ENCODE measurements at regions not wholly inside any gene's neighbourhood (a gene's known extent, or its start where the extent isn't known, plus 50 kb on each side); places are given as distances from the start of the nearest gene placed in this dataset.

GRCh38 chr6:126198631-126199030 lies 141.3 kb upstream of the CENPW start:
- no peak overlapping the region for H3K27ac ChIP-seq
- TF ChIP-seq CTCF (IDR thresholded peaks at IDR 0.05) (no peak), POLR2A (IDR thresholded peaks at IDR 0.05) (no peak)
- H3K4me3 ChIP-seq, result no peak overlapping the region
- ATAC-seq (no peak), DNase-seq (no peak)
- H3K4me1 ChIP-seq, result no peaks in the 10 kb centered on the region
- H3K9me3 ChIP-seq, result no peaks in the 10 kb centered on the region
- 58 to 63% (median 62%) methylated on average over 2 of the region's 2 CpGs for WGBS, 4 donors
- no peaks in the 10 kb centered on the region for H3K27me3 ChIP-seq
- no peaks in the 10 kb centered on the region for H3K36me3 ChIP-seq
- intact Hi-C loops (cut with DNase I), result no loop called here

DNA sequence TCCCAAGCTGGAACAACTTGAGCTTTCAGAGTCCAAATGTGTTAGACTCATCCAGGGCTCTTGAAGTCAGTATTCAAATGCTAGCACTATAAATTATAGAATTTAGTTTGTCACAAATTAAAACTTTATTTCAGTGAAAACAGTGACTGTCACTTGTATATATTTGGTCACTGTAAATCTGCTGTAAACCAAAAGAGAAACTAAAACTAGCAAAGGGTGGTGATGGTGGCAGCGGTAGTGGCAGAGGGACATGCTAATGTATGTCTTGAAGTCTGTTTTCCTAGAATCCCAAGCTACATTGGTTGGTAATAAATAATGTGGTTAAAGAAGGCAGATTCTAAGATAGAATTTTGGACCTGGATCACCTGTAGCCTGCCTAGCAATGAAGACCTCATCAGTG lies 140.4 kb upstream of the CENPW start:
- Histone ChIP-seq H3K9me3 (no peaks in the 10 kb centered on the region), H3K36me3 (no peaks in the 10 kb centered on the region), H3K27me3 (no peaks in the 10 kb centered on the region), H3K4me1 (no peaks in the 10 kb centered on the region), H3K4me3 (no peak overlapping the region), H3K27ac (no peak overlapping the region)
- TF ChIP-seq POLR2A (IDR thresholded peaks at IDR 0.05) (no peak), CTCF (IDR thresholded peaks at IDR 0.05) (no peak)
- DNase-seq, result no peak
- 93 to 97% (median 95%) methylated on average over 1 of the region's 1 CpG for WGBS, 4 donors
- no peak for ATAC-seq
- intact Hi-C loops (cut with DNase I), result no loop called here

DNA sequence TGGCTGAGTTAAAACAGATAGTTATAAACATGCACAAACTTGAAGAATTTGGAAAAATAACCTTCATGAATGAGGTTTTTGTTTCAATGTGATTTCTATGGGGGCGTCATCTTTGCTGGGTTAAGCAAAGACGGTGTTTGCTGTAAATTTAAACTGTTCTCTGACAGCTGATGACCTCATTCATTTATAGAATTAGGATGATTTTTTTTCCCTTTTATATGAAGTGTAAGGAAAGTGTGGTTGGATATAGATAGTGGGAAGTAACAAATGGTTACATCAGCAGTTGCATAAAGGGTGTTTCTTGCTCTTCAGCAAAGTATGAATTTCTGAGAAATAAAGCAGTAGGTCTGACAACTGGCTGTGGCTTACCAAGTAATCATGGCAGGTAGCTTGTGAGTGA lies 137.2 kb upstream of the CENPW start:
- WGBS, 4 donors, result 77 to 87% (median 82%) methylated on average over 2 of the region's 2 CpGs
- no peak overlapping the region for H3K4me3 ChIP-seq
- H3K36me3 ChIP-seq, result no peaks in the 10 kb centered on the region
- no peak overlapping the region for H3K27ac ChIP-seq
- intact Hi-C loops (cut with DNase I), result no loop called here
- no peak for DNase-seq
- ATAC-seq, result no peak
- no peaks in the 10 kb centered on the region for H3K4me1 ChIP-seq
- no peak for TF ChIP-seq CTCF (IDR thresholded peaks at IDR 0.05)
- no peak for TF ChIP-seq POLR2A (IDR thresholded peaks at IDR 0.05)
- H3K27me3 ChIP-seq, result no peaks in the 10 kb centered on the region
- no peaks in the 10 kb centered on the region for H3K9me3 ChIP-seq

DNA sequence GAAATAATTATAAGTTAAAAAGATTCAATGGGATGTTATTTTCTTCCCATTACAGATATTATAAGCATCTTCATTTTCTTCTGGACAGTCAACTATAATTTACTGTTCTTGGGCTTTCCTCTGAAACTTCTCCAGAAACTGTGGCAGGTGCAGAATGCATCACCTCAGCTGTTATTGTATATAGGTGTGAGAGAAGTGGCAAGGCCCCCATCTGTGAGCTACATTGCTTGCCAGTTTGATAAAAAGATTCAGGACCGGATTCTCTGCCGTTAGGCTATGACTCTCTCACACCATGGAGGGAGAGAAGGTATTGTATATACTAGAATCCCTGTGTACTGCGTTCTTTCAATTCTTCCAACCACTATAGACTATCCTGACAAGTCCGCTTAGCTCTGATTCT lies 135.8 kb upstream of the CENPW start:
- DNase-seq (no peak), ATAC-seq (no peak)
- H3K27me3 ChIP-seq, result no peaks in the 10 kb centered on the region
- 88 to 90% (median 89%) methylated on average over 4 of the region's 4 CpGs for WGBS, 4 donors
- H3K27ac ChIP-seq, result no peak overlapping the region
- no peaks in the 10 kb centered on the region for H3K4me1 ChIP-seq
- no peaks in the 10 kb centered on the region for H3K36me3 ChIP-seq
- no peak for TF ChIP-seq CTCF (IDR thresholded peaks at IDR 0.05)
- no peak for TF ChIP-seq POLR2A (IDR thresholded peaks at IDR 0.05)
- intact Hi-C loops (cut with DNase I), result no loop called here
- no peaks in the 10 kb centered on the region for H3K9me3 ChIP-seq
- no peak overlapping the region for H3K4me3 ChIP-seq
